HG02884 (cell line): ENCODE measurements at regions not wholly inside any gene's neighbourhood (a gene's known extent, or its start where the extent isn't known, plus 50 kb on each side); places are given as distances from the start of the nearest gene placed in this dataset.

Source experiments
- ATAC-seq: cut with Tn5 transposase; IDR thresholded peaks from one replicate; pipeline ENCODE4 v1.9.1; 2021; ENCODE audit warnings: mild to moderate bottlenecking, moderate library complexity; ENCODE audit not compliant: unreplicated experiment

- ATAC-seq: no peak
These were observed 106.2 kb upstream of the THBS1 start for GRCh38 chr15:39474657-39475056.

GRCh38 chr15:39478996-39479395 is 101.9 kb upstream of the THBS1 start:
- no peak for ATAC-seq

DNA sequence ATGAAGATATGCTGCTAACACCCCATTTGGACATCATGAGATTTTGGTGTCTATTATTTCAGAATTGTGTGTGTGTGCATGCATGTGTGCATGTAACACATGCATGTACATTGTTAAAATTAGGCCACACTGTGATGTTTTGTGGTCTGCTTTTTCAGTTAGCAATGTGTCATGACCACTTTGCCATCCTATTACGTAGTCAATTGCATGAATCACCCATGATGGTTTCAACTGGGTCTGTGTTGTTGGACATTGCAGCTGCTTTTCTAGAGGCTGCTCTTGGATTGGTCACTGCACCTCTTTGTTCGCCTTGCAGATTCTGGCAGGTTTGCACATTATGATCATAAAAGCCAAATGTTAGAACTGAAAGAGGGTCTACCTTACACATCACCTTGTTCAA is 101.0 kb upstream of the THBS1 start:
- no peak for ATAC-seq

- no peak for ATAC-seq
These were observed 98.4 kb upstream of the THBS1 start for GRCh38 chr15:39482459-39482858.

DNA sequence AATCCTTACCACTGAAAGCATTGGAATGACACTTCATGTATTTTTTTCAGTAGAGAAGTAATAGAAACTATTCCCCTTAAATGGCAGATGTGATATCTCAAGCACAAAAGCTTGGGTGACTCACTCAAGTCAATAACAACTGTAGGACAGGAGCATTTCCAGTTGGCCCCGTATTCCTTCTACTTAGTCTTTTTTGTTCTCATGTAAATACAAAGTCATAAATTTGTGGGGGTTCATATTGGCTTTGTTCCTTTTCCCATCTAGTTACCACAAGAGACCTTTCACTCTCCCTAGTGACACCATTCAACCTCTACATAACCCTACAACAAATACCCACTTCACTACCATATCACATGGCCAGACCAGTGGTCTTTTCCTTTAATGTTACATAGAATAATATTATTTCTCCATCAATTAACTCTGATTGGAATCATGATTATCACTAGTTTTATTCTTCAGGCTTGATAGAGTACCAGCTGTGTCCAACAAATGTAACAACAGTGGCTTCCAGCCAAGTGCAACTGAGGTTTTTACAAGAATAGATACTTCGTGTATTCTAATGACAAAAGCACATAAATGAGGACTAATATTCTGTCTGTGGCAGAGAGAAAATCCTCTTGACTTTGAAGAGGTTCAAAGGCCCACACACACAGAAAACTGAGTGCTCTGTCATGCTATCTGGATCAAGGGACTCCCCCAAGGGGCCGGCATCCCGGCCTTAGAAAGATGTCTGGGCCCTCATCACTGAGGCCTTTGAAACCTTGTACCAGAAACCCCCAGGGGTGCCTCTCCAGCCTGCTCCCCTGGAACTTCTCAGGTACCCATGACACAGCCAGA is 94.0 kb upstream of the THBS1 start:
- no peak for ATAC-seq

DNA sequence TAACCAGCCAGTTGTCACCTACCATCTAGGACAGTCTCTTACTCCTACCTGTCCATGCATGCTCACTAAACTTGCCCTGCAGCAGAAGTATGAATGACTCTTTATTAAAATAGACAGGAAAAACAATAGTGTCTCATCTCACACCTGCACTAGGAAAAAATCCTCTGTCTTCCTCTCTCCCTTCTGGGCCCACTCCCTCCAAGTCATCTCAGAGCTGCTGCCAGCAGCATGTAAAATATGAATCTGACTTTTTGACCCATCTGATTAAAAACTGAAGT is 93.5 kb upstream of the THBS1 start:
- no peak for ATAC-seq

- no peak for ATAC-seq
These were observed 92.4 kb upstream of the THBS1 start for GRCh38 chr15:39488516-39488915.

DNA sequence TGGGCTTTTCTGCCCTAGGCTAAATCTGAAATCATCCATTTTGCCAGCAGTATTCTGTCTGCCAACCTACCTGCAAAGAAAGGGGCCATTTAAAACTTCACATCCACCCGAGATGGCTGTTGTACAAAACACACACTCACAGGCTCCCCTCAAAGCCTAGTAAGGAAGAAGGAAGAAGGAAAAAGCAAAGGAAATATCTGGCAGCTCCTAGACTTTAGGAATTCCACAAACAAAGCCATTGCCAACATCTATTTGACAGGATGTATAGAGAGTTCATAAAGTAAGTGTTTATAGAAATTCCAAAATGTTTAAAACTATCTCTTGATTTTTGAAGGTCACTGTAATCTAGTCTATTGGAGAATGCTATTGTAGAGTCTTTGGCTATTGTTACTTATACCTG is 91.9 kb upstream of the THBS1 start:
- no peak for ATAC-seq

GRCh38 chr15:39491115-39491885 is 89.6 kb upstream of the THBS1 start:
- ATAC-seq: no peak

GRCh38 chr15:39491886-39492490 is 88.9 kb upstream of the THBS1 start:
- no peak for ATAC-seq

DNA sequence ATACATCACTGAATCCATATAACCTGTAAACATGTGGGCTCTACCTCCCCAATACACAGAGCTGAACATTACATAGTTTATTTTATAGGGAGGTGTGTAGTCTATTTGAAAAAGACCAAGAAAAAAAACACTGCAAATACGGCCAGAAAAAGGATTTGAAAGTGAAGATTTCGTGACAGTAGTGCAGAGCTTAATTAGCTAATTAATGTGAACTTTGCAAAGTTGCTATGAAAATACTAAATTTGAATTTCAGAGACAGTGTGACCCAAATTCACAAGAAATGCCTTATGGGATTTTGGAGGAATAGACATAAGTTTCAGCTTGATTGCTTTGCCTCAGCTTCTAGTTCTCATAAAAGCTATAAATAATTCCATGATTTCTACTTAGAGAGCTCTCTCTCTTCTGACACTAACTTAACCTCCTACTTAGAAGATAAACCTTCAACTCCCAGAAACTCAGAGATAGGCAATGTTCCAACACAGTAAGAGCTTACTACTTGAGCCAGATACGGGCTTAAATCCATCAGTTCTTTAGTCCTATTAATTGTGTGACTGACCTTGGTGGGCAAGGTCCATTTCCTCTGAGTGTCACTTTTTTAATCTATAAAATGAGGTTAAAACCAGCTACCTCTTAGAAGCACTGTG is 87.3 kb upstream of the THBS1 start:
- no peak for ATAC-seq

DNA sequence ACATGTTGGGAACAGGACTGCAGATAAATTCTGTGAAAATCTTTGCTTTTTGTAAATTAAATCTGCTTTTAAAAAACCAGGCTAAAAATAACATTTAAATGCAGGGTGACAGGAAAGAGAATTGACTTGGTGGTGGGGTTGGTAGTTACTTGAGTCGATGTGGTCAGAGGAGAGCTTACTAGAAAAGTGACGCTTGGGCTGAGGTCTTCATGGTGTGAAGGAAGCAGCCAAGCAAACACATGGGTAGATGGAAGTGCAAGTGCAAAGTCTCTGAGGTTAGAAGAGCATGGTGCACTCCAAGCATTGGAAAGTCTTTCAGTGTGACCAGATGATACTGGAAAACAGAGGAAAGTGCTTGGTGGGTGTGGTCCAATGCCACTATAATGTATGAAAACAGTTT is 86.4 kb upstream of the THBS1 start:
- no peak for ATAC-seq

DNA sequence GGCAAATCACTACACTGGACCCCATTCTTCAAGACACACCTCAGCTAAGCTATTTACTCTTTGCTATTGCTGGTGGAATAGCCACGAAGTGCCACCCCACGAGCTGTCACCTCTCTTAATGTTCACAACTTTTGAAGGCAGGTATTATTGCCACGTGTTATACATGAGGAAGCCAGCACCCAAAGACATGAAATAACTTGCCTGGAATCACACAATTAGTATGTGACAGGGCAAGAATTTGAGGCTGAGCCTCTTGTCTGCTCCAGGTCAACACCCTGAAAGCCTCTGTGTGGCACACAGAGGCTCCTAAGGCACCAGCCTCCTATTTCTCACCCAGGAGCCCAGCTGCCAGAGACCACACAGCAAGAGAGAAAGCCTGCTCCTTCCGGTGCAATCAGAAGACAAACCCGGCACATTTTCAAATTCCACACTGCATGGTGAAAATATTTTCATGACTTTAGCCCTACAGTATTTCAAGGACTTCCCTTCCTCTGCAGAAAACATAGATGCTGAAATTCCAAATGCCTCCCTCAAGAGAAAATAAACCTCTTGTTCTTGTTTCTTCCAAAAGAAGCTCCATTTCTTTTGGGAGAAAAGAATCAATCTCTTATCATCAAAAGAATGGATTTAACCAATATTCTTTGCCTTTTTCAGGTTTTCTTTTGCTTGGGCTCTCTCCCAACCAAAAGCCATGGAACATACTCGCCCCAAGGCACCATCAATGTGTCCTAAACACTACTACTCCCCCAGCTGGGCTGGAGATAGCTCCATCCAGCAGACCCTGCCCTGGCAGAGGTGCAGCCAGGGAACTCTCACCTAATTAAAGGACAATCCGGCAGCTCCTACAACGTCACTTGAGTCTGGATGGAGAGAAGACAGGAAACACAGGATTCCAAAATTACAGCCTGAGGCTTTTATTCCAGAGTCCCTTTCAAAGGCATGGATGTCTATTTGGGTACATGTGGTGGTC is 84.7 kb upstream of the THBS1 start:
- ATAC-seq: no peak

DNA sequence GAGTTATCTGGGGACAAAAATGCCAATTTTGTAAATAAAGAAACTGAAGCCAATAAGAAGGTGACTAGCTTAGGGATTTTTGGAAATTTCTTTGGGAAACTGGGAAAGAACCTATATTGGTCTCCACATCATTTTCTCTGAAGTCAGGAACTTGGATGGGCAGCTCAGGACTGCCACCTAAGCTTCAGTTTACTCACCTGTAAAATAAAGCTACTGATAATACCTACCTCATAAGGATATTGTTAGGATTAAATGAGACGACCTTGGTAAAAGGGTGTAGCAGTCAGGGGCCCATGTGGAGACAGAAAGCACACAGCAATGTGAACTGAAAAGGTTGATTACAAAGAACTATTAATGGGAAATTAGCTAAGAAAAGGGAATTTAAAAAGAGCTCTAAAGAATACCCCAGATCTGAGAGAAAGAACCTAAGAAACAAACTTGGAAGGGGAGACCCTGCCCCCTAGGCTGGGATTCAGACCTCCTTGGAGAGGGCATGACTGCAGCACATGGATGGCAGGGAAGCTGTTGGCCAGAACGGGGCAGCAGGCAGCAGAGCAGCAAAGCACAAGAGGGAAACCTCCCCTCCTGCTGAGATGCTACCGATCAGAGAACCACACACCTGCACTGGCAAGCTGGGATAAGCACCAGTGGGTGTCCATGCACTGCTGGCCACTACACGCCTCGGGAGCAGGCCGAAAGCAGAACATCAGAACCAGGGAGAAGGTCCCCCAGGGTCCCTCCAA is 83.7 kb upstream of the THBS1 start:
- no peak for ATAC-seq

GRCh38 chr15:39497759-39498565 is 82.9 kb upstream of the THBS1 start:
- ATAC-seq: no peak

GRCh38 chr15:39498629-39499028 is 82.2 kb upstream of the THBS1 start:
- no peak for ATAC-seq

DNA sequence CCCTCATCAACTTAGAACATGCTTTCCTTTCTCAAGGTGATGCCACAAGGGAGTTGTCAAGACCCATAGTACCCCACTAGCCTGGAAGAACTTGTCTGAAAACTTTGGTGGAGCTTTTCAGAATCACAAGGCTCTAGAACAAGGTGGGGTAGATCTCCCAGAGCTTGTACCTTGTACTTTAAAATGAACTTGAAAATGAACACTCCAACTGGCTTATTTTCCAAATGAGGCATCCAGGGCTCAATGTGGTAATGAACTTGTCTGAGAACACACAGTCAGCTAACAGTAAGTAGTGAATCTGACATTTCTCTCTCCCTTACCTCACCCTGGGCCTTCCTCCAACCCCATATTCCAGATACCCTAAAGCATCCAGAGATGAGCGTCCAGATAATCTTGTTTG is 81.8 kb upstream of the THBS1 start:
- no peak for ATAC-seq

GRCh38 chr15:39499681-39500080 is 81.2 kb upstream of the THBS1 start:
- ATAC-seq: no peak
